Renal pelvis (tissue), 1 donor: ENCODE measurements at regions not wholly inside any gene's neighbourhood (a gene's known extent, or its start where the extent isn't known, plus 50 kb on each side); places are given as distances from the start of the nearest gene placed in this dataset.

Source experiments
- DNase-seq: peaks from one replicate; pipeline ENCODE4 v3.0.0-alpha.2; 2013

GRCh38 chr11:92540096-92540495 is 315.5 kb downstream of the FAT3 start:
- no peak for DNase-seq

GRCh38 chr11:92545906-92546471 is 321.4 kb downstream of the FAT3 start:
- DNase-seq = no peak

- DNase-seq = no peak
These were observed 322.0 kb downstream of the FAT3 start for GRCh38 chr11:92546603-92547002.

GRCh38 chr11:92550411-92550810 is 325.8 kb downstream of the FAT3 start:
- no peak for DNase-seq

GRCh38 chr11:92550871-92551270 is 326.3 kb downstream of the FAT3 start:
- DNase-seq = no peak

- no peak for DNase-seq
These were observed 328.3 kb downstream of the FAT3 start for GRCh38 chr11:92552942-92553341.

GRCh38 chr11:92554688-92555087 is 330.1 kb downstream of the FAT3 start:
- no peak for DNase-seq

GRCh38 chr11:92556431-92556830 is 331.8 kb downstream of the FAT3 start:
- DNase-seq = peak; percentile 49

- DNase-seq = no peak
These were observed 333.3 kb downstream of the FAT3 start for GRCh38 chr11:92557879-92558278.

GRCh38 chr11:92558323-92558722 is 333.7 kb downstream of the FAT3 start:
- no peak for DNase-seq

GRCh38 chr11:92569726-92570125 is 345.1 kb downstream of the FAT3 start:
- no peak for DNase-seq

GRCh38 chr11:92572559-92572958 is 347.9 kb downstream of the FAT3 start:
- no peak for DNase-seq

GRCh38 chr11:92576315-92576714 is 351.7 kb downstream of the FAT3 start:
- no peak for DNase-seq

- peak; percentile 11 for DNase-seq
These were observed 356.3 kb downstream of the FAT3 start for GRCh38 chr11:92580908-92581307.

- no peak for DNase-seq
These were observed 363.8 kb downstream of the FAT3 start for GRCh38 chr11:92588393-92588792.

GRCh38 chr11:92589512-92589911 is 364.9 kb downstream of the FAT3 start:
- no peak for DNase-seq

GRCh38 chr11:92591521-92591920 is 366.9 kb downstream of the FAT3 start:
- DNase-seq = no peak

GRCh38 chr11:92594251-92594650 is 369.6 kb downstream of the FAT3 start:
- no peak for DNase-seq

- no peak for DNase-seq
These were observed 370.4 kb downstream of the FAT3 start for GRCh38 chr11:92595052-92595451.

GRCh38 chr11:92596596-92597317 is 372.1 kb downstream of the FAT3 start:
- DNase-seq = no peak

- no peak for DNase-seq
These were observed 368.4 kb upstream of the MTNR1B start for GRCh38 chr11:92601048-92601447.

GRCh38 chr11:92605667-92606066 is 363.8 kb upstream of the MTNR1B start:
- no peak for DNase-seq

- DNase-seq = no peak
These were observed 361.3 kb upstream of the MTNR1B start for GRCh38 chr11:92607969-92608722.
